ENCODE measurements at regions not wholly inside any gene's neighbourhood (a gene's known extent, or its start where the extent isn't known, plus 50 kb on each side); places are given as distances from the start of the nearest gene placed in this dataset.

- TF ChIP-seq, protein P1, sequence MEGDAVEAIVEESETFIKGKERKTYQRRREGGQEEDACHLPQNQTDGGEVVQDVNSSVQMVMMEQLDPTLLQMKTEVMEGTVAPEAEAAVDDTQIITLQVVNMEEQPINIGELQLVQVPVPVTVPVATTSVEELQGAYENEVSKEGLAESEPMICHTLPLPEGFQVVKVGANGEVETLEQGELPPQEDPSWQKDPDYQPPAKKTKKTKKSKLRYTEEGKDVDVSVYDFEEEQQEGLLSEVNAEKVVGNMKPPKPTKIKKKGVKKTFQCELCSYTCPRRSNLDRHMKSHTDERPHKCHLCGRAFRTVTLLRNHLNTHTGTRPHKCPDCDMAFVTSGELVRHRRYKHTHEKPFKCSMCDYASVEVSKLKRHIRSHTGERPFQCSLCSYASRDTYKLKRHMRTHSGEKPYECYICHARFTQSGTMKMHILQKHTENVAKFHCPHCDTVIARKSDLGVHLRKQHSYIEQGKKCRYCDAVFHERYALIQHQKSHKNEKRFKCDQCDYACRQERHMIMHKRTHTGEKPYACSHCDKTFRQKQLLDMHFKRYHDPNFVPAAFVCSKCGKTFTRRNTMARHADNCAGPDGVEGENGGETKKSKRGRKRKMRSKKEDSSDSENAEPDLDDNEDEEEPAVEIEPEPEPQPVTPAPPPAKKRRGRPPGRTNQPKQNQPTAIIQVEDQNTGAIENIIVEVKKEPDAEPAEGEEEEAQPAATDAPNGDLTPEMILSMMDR (conservative IDR thresholded peaks at IDR 0.05; ENCODE audit: low read length), result no peak
- no peak for TF ChIP-seq EZH2phosphoT487 (IDR thresholded peaks at IDR 0.05; ENCODE audit: borderline replicate concordance)
Measured at GRCh38 chr1:192873836-192874235, 65.0 kb downstream of the RGS2 start.

All from Loucy (cell line).